ENCODE measurements at regions not wholly inside any gene's neighbourhood (a gene's known extent, or its start where the extent isn't known, plus 50 kb on each side); places are given as distances from the start of the nearest gene placed in this dataset.

DNA sequence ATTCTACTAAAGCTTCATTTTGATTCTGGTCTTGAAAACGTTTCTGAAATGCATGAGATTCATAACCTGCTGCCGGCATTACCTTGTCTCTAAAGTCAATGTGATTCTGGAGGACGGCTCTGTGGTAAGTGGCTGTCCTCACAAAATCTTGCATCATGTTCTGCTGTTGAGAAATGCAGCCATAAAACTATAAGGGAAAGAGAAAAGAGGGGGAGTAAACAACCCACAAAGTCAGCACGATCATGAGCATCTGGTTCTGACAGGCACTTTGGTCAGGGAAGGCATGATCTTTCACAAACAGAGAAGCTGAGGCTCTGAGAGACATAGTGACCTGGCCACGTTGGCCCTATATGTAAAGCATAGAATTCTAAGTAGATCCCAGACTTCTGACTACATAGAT is 168.9 kb upstream of the PUM3 start:
- no peak for TF ChIP-seq ZNF660 (tag by site-specific recombination; IDR thresholded peaks at IDR 0.05)
- no peak for TF ChIP-seq ZNF658 (tag by site-specific recombination; IDR thresholded peaks at IDR 0.05)
- no peak for TF ChIP-seq ZNF37A (tag by site-specific recombination; IDR thresholded peaks at IDR 0.05)
- TF ChIP-seq, protein P1, sequence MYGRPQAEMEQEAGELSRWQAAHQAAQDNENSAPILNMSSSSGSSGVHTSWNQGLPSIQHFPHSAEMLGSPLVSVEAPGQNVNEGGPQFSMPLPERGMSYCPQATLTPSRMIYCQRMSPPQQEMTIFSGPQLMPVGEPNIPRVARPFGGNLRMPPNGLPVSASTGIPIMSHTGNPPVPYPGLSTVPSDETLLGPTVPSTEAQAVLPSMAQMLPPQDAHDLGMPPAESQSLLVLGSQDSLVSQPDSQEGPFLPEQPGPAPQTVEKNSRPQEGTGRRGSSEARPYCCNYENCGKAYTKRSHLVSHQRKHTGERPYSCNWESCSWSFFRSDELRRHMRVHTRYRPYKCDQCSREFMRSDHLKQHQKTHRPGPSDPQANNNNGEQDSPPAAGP (tag by site-specific recombination; IDR thresholded peaks at IDR 0.05) = no peak
- no peak for TF ChIP-seq ZNF174 (tag by site-specific recombination; IDR thresholded peaks at IDR 0.05)
- TF ChIP-seq SCRT2 (tag by site-specific recombination; IDR thresholded peaks at IDR 0.05) = no peak
- no peak for TF ChIP-seq ZNF555 (tag by site-specific recombination; conservative IDR thresholded peaks at IDR 0.05)
- H3K27ac ChIP-seq (ENCODE audit: extremely low read depth, low read depth, low read length) = no peak overlapping the region
- H3K4me3 ChIP-seq (ENCODE audit: low read depth, low read length) = no peak overlapping the region
- ChIA-PET POLR2A (no interaction called here), CTCF (interaction anchor here (1.5 kb wide), 1 partner anchor 155 kb away, joined by 4 read pairs; no protein-coding TSS in a partner anchor)
- no peaks in the 10 kb centered on the region for H3K36me3 ChIP-seq (ENCODE audit: control insufficient read depth in 2 of 2, insufficient read depth in 1 of 2, low read length in 2 of 2)
- no peaks in the 10 kb centered on the region for H3K4me1 ChIP-seq (ENCODE audit: control insufficient read depth, insufficient read depth, low read length)
- H3K9me3 ChIP-seq (ENCODE audit: control insufficient read depth, insufficient read depth, low read depth, low read length) = no peaks in the 10 kb centered on the region

DNA sequence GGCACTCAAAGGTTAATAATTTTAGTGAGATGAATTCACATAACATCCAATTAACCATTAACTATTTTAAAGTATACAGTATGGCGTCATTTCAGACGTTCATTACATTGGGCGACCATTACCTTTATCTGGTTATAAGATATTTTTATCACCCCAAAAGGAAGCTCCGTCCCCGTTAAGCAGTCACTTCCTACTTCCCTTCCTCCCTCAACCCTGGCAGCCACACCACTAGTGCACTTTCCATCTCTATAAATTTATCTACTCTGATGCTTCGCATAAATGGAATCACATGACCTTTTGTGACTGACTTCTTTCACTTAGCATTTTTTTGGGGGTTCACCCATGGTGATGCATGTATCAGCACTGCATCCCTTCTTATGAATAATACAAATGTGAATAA is 168.3 kb upstream of the PUM3 start:
- Histone ChIP-seq H3K4me1 (ENCODE audit: control insufficient read depth, insufficient read depth, low read length) (no peaks in the 10 kb centered on the region), H3K9me3 (ENCODE audit: control insufficient read depth, insufficient read depth, low read depth, low read length) (no peaks in the 10 kb centered on the region), H3K4me3 (ENCODE audit: low read depth, low read length) (no peak overlapping the region), H3K27ac (ENCODE audit: extremely low read depth, low read depth, low read length) (no peak overlapping the region), H3K36me3 (ENCODE audit: control insufficient read depth in 2 of 2, insufficient read depth in 1 of 2, low read length in 2 of 2) (no peaks in the 10 kb centered on the region)
- TF ChIP-seq ZNF785 (tag by site-specific recombination; IDR thresholded peaks at IDR 0.05) (no peak), KLF7 (tag by site-specific recombination; IDR thresholded peaks at IDR 0.05; ENCODE audit: borderline replicate concordance) (no peak), ZNF658 (tag by site-specific recombination; IDR thresholded peaks at IDR 0.05) (no peak)
- TF ChIP-seq, protein P2, sequence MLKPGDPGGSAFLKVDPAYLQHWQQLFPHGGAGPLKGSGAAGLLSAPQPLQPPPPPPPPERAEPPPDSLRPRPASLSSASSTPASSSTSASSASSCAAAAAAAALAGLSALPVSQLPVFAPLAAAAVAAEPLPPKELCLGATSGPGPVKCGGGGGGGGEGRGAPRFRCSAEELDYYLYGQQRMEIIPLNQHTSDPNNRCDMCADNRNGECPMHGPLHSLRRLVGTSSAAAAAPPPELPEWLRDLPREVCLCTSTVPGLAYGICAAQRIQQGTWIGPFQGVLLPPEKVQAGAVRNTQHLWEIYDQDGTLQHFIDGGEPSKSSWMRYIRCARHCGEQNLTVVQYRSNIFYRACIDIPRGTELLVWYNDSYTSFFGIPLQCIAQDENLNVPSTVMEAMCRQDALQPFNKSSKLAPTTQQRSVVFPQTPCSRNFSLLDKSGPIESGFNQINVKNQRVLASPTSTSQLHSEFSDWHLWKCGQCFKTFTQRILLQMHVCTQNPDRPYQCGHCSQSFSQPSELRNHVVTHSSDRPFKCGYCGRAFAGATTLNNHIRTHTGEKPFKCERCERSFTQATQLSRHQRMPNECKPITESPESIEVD (tag by site-specific recombination; IDR thresholded peaks at IDR 0.05) = no peak
- CTCF ChIA-PET = interaction anchor here (1.5 kb wide), 1 partner anchor 154 kb away, joined by 4 read pairs; no protein-coding TSS in a partner anchor
- POLR2A ChIA-PET = no interaction called here

DNA sequence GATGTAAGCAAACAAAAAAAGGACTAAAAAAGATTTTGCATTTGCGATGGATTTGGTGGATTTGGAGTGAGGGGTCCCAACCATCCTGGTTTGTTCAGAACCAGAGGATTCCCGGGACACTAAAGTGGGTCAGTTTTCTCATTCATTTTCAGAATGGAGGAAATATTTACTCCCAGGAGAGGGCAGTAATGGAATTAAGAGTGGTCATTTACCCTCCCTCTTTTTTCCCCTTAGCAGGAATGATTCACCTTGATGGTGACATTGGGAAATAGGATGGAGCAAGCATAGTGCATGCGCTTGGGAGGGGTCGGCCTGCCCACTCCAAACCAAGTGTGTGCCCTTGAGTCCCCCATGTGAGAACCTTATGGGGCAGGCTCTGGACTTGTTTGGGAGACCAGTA is 164.2 kb upstream of the PUM3 start:
- CTCF ChIA-PET = interaction anchor here (0.5 to 3.3 kb wide), 3 partner anchors 155 to 194 kb away, joined by 3 to 19 read pairs (median 4); no protein-coding TSS in a partner anchor
- TF ChIP-seq ZNF830 (tag by site-specific recombination; IDR thresholded peaks at IDR 0.05; ENCODE audit: low read depth) = no peak
- no peak for TF ChIP-seq ZNF202 (tag by site-specific recombination; IDR thresholded peaks at IDR 0.05; ENCODE audit: borderline replicate concordance)
- TF ChIP-seq, protein P3, sequence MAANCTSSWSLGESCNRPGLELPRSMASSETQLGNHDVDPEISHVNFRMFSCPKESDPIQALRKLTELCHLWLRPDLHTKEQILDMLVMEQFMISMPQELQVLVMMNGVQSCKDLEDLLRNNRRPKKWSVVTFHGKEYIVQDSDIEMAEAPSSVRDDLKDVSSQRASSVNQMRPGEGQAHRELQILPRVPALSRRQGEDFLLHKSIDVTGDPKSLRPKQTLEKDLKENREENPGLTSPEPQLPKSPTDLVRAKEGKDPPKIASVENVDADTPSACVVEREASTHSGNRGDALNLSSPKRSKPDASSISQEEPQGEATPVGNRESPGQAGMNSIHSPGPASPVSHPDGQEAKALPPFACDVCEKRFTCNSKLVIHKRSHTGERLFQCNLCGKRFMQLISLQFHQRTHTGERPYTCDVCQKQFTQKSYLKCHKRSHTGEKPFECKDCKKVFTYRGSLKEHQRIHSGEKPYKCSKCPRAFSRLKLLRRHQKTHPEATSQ (tag by site-specific recombination; IDR thresholded peaks at IDR 0.05) = no peak
- no peak for TF ChIP-seq KLF7 (tag by site-specific recombination; IDR thresholded peaks at IDR 0.05; ENCODE audit: borderline replicate concordance)
- TF ChIP-seq ZNF174 (tag by site-specific recombination; IDR thresholded peaks at IDR 0.05) = no peak
- TF ChIP-seq, protein P4, sequence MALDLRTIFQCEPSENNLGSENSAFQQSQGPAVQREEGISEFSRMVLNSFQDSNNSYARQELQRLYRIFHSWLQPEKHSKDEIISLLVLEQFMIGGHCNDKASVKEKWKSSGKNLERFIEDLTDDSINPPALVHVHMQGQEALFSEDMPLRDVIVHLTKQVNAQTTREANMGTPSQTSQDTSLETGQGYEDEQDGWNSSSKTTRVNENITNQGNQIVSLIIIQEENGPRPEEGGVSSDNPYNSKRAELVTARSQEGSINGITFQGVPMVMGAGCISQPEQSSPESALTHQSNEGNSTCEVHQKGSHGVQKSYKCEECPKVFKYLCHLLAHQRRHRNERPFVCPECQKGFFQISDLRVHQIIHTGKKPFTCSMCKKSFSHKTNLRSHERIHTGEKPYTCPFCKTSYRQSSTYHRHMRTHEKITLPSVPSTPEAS (tag by site-specific recombination; IDR thresholded peaks at IDR 0.05) = no peak
- POLR2A ChIA-PET = no interaction called here
- Histone ChIP-seq H3K4me1 (ENCODE audit: control insufficient read depth, insufficient read depth, low read length) (no peaks in the 10 kb centered on the region), H3K27ac (ENCODE audit: extremely low read depth, low read depth, low read length) (no peak overlapping the region), H3K4me3 (ENCODE audit: low read depth, low read length) (no peak overlapping the region), H3K9me3 (ENCODE audit: control insufficient read depth, insufficient read depth, low read depth, low read length) (no peaks in the 10 kb centered on the region), H3K36me3 (ENCODE audit: control insufficient read depth in 2 of 2, insufficient read depth in 1 of 2, low read length in 2 of 2) (no peaks in the 10 kb centered on the region)

Measured in HEK293 (cell line).